Pons (tissue), 1 donor: ENCODE measurements at regions not wholly inside any gene's neighbourhood (a gene's known extent, or its start where the extent isn't known, plus 50 kb on each side); places are given as distances from the start of the nearest gene placed in this dataset.
A peak's percentile ranks its signal among the peaks of the same experiment; 100 is the strongest.

Experiments used
- DNase-seq: peaks from one replicate; pipeline ENCODE4 v3.0.0-alpha.2; 2016; ENCODE audit warnings: low spot score

DNA sequence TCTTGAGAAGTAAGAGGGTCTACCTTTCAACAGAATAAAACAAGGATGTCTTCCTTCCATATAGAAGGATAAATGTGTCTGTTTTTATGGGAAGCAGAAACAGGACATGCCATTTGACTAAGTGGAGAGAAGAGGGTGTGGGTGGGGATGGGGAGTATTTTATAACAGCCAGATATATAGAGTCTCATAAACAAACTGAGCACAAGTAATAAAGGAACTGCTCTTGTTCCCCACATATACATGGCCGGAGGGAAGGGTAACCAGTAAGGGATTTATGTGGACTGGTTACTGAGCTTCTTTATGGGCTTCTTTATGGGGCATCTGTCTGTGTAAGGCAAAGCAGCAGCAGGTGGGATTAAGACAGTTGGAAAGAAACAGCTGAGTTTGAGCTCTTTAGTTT, 558.1 kb downstream of the REEP3 start:
- no peak for DNase-seq

DNA sequence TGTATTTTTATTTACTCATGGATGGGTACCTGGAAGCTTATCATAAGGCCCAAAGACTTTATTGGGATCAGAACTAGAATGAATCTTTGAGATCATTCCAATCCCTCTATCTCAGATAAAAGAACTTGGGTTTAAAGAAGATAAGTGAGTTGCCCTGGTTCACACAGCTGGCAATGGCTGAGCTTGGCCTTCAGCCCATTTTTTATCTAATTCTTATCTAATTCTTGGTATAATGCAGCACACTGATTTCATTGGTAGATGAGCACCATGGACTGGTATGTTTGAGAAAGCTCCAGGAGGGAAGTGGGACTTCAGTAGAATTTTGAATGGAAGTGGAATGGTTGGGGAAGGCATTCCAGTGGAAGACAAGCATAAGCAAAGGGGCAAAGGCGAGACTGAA, 558.9 kb downstream of the REEP3 start:
- no peak for DNase-seq

DNA sequence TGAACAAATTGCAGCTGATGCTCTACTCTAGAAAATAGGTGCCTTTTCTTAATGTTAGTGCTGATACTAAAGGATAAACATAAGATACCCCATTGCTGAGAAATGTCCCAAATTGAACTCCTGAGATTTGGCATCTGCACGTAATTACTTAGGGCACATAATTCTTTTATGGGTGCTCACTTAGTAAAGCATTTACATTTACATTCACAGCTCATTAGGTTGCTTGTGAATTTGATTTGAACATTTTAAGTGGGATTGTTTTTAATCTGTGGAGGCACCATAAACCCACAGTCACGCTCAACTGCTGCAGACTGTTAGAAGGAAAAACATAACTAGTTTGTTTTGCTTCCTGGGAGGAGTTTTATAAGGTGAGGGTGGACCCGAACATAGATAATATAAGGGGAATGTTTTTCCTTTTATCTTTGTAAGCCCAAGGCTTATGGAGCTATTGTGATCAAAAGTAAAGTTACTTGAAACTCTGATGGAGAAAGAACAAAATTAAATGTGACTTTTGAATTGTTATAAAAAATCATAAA, 560.8 kb downstream of the REEP3 start:
- no peak for DNase-seq

DNA sequence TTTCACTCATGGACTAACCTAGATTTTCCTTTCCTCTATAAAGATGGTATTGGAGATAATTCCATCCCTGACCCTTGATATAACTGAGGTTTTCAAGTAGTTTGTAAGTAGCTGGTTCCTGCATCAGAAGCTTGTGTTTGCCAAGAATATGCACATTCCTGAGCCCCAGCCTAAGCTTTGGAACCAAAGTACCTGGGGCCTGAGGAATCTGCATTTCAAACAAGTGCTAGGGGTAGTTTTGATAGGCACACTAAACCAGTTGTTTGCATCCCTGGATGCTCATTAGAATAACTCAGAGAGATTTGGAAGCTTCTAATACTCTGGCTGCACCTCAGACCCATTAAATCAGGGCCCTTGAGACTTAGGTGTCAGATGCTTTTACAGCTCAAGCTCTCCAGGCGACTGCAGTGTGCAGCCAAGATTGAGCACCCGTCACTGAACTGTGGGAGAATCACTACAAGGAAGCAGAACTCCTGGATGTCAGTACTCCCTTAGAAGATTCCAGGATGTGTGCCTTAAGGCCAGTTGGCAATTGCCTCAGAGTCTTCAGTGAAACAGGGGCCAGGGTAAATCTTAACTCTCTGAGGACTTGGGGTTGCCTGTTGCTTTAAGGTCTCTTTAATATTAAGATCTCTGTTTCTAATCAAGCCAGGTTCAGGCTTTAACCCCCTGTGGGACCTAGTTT, 565.0 kb downstream of the REEP3 start:
- no peak for DNase-seq

DNA sequence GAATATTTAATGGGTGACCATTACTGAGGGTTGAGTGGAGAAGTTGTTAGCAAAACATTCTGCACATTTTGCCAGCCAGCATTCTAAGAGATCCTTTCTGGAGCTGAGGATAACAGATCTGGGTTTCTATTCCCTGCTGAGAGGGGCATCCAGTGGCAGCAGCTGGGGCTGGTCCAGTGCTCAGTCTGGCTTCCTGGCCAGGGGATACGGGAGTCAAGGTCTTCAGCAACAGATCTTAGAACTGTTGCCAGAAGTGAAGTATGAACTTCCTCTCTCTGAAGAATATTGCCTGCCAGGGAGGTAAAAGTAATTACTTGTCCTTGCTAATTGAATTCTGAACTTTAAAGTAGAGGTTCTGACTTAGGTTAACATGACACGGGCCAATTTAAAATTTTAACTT, 568.4 kb downstream of the REEP3 start:
- no peak for DNase-seq

DNA sequence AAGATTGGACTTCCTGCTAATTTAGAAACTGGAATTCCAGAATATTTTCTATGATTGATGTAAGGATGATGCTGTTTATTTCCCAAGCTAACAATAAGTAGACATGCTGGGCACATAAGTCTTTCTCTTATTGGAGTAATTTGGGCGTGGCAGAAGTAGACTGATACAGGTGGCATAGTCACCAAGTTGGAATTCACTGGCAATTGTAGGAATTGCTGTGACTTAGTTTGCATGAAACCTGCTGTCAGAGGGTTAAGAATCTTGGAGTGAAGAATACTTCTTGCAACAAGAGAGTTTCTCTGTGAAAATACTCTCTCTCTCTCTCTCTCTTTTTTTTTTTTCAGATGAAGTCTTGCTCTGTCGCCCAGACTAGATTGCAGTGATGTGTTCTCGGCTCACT, 569.7 kb downstream of the REEP3 start:
- DNase-seq = no peak

DNA sequence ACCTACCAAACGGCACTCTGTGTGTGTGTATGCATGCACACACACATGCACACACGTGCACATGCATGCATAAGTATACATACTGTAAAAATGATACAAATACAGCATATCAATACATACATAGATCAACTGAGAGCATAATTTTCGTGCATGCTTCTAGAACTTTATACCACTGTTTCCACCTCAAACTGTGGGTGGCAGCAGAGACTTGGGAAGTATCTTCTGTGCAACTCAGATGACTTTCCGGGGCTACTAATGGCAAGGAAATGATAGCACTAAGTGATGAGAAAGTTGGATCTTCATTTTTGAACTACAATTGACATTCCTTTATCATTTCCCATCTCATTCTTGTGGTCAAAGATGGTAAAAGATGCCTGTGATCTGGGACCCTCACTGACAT, 570.7 kb downstream of the REEP3 start:
- DNase-seq = peak; percentile 78

DNA sequence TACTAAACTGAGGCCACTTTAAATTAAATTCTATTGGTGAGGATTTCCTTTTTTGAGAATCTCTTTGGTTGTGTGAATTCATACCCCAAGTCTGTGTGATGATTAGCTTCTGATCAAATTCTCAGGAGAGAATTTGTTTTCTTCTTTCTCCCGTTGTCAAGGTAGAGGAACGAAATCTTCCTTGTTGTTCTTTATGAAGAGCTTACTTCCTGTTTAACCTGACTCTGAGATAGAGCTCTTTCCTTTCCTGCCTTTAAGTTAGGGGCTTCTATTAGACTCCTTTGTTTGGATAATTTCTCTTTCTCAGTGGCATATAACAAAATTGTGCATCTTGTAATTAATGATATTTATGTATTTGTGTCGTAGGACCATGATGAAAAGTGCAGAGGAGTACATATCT, 572.1 kb downstream of the REEP3 start:
- no peak for DNase-seq

DNA sequence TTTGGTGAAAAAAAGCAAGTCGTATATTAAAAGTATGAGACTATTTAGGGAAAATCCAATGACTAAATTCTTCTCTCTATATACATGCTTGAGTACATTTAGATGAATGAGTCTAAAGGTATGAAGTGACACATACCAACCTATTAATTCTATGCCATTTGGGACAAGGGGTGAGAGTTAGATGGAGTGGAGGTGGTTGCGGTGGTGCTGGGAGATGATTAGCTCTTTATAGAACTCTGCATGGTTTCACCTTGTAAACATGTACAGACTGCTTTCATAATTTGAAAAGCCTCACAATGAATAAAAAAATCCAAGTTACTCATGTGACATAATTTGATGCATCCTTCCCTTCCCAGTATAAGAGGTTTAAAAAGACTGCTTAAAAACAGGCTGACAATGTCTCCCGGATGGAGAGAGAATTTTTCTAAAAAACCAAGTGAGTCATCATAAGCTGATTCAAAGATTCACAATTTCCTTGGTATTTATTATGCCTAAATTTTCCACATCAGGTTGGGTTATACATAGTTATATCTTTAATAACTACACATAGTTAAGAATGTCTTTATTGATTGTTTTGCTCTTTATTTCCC, 572.8 kb downstream of the REEP3 start:
- no peak for DNase-seq

DNA sequence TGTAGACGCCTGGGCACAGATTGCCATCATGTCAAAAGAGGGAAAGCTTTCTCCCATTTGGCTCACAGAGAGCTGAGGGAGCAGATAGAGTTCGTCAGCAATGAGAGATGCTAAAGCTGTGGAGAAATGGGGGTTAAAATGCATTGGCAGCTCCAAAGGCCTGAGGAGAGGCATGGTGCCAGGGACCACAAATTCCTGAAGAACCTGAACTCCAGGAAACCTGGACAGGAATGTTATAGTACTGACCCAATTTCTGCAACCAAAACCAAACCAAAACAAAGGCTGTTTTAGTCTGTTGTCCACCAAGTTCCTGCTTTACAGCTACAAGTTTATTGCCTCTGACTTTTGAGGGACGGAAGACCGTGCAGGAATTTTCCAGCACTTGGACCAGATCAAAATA, 575.7 kb downstream of the REEP3 start:
- DNase-seq = no peak

DNA sequence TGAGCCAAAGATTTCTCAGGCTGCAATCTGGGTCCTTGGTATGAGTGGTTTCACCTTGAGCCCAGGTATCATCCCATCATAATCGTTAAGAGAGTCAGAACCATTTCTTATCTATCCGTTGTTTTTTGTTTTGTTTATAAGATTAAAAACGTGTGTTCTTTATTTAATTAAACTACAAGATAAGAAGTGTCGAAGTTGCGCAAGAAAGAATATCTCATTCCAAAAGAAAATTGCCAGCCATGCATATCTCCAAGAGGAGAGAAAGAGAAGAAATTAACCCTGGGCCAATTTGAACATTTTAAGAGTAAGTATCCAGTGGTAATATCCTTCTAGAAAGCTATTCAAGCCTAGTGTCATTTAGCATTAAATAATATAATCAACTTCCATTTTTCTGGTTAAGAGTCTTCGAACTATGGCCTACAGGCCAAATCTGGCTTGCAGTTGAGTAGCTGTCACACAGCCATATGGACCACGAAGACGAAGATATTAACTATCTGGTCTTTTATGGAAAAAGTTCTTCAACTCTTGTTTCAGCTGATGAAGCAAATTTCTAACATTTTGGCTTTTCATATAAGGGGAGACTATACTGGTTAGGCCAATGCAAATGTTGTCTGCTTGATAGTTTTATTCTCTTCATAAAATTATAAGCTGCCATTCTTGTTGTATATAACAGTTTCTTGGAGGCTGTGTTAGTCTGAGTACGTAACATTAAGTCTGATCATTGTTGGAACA, 576.4 kb downstream of the REEP3 start:
- no peak for DNase-seq

DNA sequence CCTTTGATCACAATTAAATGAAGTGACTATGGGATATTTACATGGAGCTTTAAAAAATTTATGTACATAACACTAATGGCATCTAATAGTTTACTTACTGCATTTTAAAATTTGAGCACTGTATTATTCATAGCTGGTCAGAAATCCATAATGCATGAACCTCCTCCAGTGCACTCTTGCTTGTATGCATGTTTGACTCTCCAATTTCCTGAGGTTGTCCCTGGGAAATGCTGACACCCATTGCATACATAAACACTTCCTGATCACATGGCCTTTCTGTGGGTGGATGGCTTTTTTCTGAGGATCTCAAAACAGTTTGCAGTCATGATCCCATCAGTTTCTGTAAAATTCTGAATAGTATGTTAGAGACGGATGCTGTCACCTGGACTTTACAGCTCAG, 577.8 kb downstream of the REEP3 start:
- no peak for DNase-seq

DNA sequence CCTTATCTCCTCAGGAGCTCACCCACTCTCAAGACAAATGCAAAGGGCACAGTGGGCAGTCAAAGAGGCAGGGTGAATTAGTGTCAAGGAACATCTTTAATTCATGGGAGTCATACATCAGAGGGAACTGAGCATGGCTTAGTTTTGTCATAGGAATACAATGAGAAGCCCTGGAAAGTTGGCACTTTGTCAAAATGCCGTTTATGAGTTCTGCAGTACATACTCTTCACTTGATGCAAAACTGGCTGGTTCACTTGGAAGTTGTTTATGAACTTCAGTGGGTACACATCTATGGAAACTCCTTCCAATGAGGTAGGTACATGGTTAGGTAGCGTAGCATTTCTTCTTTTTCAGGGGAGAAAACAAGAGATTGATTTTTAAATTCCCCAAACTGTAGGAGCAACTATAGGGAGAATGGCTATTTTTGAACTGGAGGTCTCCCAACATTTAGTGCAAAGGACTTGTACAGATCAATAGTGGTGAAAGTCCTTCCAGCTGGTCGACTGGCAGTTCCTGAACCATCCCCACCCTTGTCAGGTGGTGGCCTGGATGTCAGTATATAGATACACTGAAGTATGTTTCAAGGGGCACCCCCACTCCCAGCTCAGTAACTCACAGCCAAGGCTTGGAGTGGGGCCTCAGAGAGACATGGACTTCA, 580.5 kb downstream of the REEP3 start:
- DNase-seq = no peak

DNA sequence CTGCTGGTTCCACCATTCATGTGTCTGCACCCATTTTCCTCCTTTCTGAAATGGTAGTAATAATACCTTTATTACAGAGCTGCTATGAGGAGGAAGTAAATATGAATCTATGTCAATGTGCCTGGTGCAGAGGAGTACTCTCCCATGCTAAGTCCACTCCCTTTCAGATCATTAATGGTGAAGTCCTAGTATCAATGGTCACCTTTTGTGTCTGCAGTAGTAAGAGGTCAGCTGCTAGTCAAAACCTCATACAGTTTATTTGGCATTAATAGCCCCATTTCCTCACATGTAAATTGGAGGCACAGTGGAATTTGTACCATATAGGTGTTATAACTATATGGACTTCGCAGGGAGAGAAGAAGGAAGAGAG, 581.0 kb downstream of the REEP3 start:
- no peak for DNase-seq

DNA sequence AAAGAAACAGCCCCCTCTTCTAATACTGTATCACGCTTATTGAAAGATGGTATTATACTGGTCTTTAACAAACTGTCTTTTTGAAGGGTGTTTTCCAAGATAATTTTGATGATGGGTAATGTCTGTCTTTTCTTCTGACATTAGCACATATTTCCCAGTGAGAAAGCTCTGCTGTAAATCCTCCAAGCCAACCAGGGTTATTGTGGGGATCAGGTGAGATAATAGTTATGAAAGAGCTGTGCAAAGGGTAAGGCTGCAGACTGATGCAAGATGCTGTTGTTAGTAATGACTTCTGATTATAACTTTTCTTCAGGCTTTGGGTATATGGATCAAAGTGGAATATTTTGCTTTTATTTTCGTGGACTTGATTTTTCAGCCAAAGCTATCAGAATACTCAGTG, 581.7 kb downstream of the REEP3 start:
- DNase-seq = no peak

DNA sequence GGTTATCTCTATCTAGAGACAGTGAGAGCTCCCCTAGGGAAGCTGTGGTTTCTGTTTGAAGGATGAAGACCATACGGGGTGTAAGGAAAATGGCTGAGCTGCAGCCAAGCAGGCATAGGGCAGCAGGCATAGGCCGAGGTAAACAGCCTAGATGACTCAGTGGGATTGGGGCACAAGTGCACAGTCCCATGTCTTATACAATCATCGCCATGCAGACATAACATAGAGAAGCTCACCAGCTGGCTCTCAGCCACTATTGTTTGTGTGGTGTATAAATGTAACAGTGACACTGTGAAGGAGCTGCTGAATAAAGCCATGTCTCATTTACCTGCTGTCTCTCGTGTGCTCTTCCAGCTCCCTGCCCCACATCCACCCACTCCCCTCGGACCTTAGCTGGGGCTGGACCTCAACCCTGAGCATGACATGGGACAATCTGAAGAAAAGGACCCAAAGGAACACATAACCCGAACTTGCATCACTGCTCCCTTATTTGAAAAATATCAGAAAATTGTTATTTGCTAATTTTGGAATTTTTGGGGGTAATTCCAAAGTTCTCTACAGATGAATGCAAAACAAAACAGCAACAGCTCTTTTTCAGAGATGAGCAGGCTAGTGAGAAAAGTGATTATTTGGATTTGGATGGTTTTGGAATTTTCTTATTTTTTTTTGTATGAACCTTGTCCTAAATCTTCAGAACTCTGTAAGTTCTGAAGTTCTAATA, 582.7 kb downstream of the REEP3 start:
- DNase-seq = peak; percentile 59

DNA sequence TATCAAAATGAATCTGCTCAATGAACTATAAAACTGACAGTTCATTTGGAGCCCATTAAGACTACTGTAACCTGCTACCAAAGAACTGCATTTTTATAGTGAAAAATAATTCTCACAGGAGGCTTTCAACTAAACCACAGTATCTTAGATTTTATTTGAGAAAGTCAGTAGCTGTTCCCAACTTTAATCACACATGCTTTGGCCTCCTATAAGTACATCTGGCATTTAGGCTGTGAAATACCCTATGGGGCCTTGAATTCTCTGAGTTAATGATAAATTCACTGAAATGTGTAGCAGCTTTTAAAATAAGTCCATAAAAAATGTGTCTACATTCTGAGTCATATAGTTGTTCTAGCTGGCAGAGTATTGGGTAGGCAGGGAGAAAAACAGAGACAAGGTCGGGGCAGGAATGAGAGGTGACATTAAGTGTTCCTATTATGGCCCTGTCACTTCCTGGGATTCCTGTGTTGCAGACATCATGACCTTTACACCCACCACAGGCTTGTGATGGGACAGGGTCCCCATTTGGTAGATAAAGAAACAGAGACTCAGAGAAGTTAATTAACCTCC, 588.8 kb downstream of the REEP3 start:
- DNase-seq = no peak

DNA sequence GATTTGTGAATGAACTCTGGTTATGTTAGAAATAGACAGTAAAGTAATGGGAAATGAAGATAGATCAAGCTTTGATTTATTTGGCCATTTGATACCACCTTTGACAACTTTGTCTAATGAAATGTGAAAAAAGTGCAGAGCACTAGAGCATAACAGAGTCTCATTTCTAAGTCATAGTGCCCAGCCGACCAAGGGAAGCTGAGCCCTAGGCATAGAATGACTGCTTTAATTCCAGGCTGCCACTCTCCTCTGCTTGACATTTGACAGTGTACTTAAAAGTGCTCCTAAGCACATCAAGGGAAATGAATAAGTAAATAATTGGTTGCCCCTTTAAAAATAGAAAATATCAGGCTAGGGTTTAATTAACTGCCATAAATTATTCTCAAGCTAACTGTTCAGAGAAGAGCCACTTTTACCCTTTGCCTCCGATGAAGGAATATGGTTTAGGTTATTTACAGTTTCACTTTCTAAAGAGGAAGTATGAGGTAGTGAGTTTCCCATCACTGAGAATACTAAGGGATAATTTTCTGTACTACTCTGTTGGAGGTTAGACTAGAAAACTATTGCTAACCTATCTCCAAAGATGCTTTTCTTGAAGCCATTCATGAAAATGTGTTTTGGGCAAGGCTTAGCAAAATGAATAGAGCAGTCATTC, 591.6 kb downstream of the REEP3 start:
- no peak for DNase-seq

DNA sequence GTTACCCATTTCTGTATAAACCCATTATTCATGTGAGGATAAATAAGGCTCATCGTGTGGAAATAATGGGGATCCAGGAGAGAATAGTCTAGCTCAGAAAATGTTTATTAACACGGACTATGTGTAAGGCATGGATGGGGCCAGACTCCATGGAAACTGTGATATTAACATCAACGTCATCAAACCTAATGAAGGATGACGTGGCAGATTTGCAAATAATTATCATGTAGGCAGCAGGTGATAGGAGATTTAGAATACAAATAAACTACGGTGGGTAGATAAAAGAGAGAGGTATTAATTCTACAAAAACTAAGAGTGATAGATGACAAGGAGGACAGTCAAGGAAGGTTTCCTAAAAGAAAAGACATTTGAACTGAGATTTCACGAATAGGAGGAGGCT, 592.2 kb downstream of the REEP3 start:
- DNase-seq = no peak

DNA sequence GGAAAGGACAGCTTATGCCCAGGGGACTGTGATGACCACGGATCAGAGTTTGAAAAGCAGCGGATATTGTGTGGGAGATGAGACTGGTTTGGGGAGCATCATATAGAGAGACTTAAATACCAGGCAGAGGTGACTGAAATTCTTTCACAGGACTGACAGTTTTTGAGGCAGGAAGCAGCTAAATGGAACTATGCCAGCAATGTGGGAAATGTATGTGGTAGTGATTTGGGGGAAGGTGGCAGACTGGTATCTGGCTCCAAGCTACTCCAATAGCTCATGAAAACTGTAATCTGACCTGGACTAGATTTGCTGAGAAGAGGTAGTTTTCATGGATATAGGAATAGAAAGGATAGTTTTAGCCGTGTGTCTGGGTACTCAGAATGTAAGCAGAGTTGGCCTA, 592.6 kb downstream of the REEP3 start:
- DNase-seq = no peak

DNA sequence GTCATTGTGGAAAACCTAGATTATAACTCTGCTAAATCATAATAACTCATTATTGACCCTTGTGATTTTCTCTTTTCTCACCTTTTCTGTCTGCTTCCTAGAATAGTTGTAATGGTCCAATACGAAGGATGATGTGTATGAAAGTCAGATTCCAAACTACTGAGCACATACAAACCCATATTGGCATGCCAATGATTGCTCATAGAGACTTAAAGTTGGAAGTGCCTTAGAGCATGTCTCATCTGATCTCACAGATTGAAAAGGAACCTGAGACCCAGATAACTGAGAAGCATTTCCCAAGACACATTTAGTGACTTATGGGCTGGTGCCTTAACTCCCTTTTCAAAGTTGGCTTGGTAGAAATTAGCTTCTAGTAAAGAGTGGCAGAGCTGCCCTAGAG, 594.3 kb downstream of the REEP3 start:
- DNase-seq = no peak
